ENCODE measurements at regions not wholly inside any gene's neighbourhood (a gene's known extent, or its start where the extent isn't known, plus 50 kb on each side); places are given as distances from the start of the nearest gene placed in this dataset.

GRCh38 chr12:91384366-91384765, 201.7 kb upstream of the DCN start:
- CTCF ChIA-PET = no interaction called here
- no peaks in the 10 kb centered on the region for H3F3A ChIP-seq (ENCODE audit: insufficient read depth, low read depth)
- intact Hi-C loops (cut with micrococcal nuclease; ENCODE audit: unreplicated experiment) = loop anchor here (5.0 to 10.0 kb wide), 2 partner anchors 193 to 390 kb away; no protein-coding TSS in a partner anchor
- H2AFZ ChIP-seq = no peak overlapping the region
- H3K27ac ChIP-seq = no peak overlapping the region
- TF ChIP-seq EZH2 (IDR thresholded peaks at IDR 0.05; ENCODE audit: low read depth) = no peak
- TF ChIP-seq, protein P1, sequence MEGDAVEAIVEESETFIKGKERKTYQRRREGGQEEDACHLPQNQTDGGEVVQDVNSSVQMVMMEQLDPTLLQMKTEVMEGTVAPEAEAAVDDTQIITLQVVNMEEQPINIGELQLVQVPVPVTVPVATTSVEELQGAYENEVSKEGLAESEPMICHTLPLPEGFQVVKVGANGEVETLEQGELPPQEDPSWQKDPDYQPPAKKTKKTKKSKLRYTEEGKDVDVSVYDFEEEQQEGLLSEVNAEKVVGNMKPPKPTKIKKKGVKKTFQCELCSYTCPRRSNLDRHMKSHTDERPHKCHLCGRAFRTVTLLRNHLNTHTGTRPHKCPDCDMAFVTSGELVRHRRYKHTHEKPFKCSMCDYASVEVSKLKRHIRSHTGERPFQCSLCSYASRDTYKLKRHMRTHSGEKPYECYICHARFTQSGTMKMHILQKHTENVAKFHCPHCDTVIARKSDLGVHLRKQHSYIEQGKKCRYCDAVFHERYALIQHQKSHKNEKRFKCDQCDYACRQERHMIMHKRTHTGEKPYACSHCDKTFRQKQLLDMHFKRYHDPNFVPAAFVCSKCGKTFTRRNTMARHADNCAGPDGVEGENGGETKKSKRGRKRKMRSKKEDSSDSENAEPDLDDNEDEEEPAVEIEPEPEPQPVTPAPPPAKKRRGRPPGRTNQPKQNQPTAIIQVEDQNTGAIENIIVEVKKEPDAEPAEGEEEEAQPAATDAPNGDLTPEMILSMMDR (conservative IDR thresholded peaks at IDR 0.05) = no peak
- H3K9me3 ChIP-seq (ENCODE audit: insufficient read depth, low read depth) = no peaks in the 10 kb centered on the region
- peaks cover 21% of the 10 kb centered on the region for H3K4me1 ChIP-seq (replicated peaks; ENCODE audit: insufficient read depth)
- no peaks in the 10 kb centered on the region for H3K79me2 ChIP-seq (ENCODE audit: low read depth)
- no peak overlapping the region for H3K4me3 ChIP-seq
- POLR2A ChIA-PET (ENCODE audit: unreplicated experiment) = interaction anchor here (0.7 kb wide), 1 partner anchor 986 kb away, joined by 3 read pairs; no protein-coding TSS in a partner anchor
- H4K20me1 ChIP-seq (ENCODE audit: insufficient read depth) = no peaks in the 10 kb centered on the region
- peak in 1 of 2 experiments; percentile 40 for DNase-seq
- no peak overlapping the region for H3K4me2 ChIP-seq
- no peaks in the 10 kb centered on the region for H3K9me2 ChIP-seq (ENCODE audit: insufficient read depth)
- no peaks in the 10 kb centered on the region for H3K36me3 ChIP-seq (ENCODE audit: low read depth)
- no TSS peak for BruUV-seq (replicated peaks)
- no peaks in the 10 kb centered on the region for H3K27me3 ChIP-seq (ENCODE audit: insufficient read depth, low read depth)

DNA sequence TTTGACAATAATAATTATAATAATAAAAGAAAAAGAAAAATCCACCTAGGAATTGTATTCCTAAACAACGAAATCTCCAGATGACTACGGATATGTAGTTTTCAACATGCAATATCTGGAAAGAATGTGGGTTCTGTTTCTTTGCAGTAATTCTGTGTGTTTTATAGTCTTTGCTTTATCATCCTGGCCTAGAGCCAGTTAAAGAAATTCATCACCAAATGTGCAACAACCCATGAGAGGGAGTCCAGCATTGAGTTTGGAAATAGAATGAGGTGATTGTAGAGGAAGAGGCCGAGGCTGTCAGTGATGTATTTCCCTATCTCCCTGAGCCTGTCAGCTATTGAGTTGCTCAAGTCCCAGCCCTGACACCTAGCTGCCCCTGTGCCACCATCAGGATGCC, 200.5 kb upstream of the DCN start:
- no peak overlapping the region for H3K27ac ChIP-seq
- DNase-seq = no peak
- no peaks in the 10 kb centered on the region for H3F3A ChIP-seq (ENCODE audit: insufficient read depth, low read depth)
- CTCF ChIA-PET = no interaction called here
- POLR2A ChIA-PET (ENCODE audit: unreplicated experiment) = no interaction called here
- no peaks in the 10 kb centered on the region for H3K79me2 ChIP-seq (ENCODE audit: low read depth)
- intact Hi-C loops (cut with micrococcal nuclease; ENCODE audit: unreplicated experiment) = loop anchor here (2.0 to 10.0 kb wide), 3 partner anchors 194 to 762 kb away; partner anchors contain the start of gene BTG1
- BruUV-seq (replicated peaks) = no TSS peak
- H3K4me3 ChIP-seq = no peak overlapping the region
- H3K27me3 ChIP-seq (ENCODE audit: insufficient read depth, low read depth) = no peaks in the 10 kb centered on the region
- H3K4me2 ChIP-seq = no peak overlapping the region
- no peaks in the 10 kb centered on the region for H3K9me3 ChIP-seq (ENCODE audit: insufficient read depth, low read depth)
- peaks cover 9% of the 10 kb centered on the region for H3K4me1 ChIP-seq (replicated peaks; ENCODE audit: insufficient read depth)
- no peaks in the 10 kb centered on the region for H3K36me3 ChIP-seq (ENCODE audit: low read depth)
- no peak overlapping the region for H2AFZ ChIP-seq
- no peaks in the 10 kb centered on the region for H3K9me2 ChIP-seq (ENCODE audit: insufficient read depth)
- no peaks in the 10 kb centered on the region for H4K20me1 ChIP-seq (ENCODE audit: insufficient read depth)
- TF ChIP-seq, protein P1 (conservative IDR thresholded peaks at IDR 0.05) = no peak
- TF ChIP-seq EZH2 (IDR thresholded peaks at IDR 0.05; ENCODE audit: low read depth) = no peak

DNA sequence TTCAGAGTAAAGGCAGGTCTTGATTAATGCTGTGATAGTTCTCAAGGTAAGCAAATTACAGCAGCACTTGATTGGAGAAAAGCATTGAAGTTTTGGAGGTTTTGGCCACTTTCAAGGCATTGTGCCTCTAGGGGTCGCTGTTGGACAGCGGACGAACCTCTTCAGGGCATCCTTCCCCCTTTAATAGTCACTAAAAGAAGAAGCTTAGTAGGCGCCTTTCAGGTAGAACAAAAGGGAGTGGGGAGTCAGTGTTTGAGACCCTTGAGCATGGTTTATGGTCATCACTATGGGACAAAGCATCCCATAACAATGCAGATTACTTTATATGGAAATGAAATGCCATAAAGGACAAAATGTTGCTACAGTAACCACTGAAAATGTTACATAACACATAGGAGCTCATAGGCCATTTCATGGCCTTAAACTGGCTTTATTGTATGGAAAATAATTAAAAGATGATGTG, 199.5 kb upstream of the DCN start:
- Histone ChIP-seq H2AFZ (no peak overlapping the region), H3K4me1 (replicated peaks; ENCODE audit: insufficient read depth) (peaks cover 9% of the 10 kb centered on the region), H4K20me1 (ENCODE audit: insufficient read depth) (no peaks in the 10 kb centered on the region), H3K9me2 (ENCODE audit: insufficient read depth) (no peaks in the 10 kb centered on the region), H3K9me3 (ENCODE audit: insufficient read depth, low read depth) (no peaks in the 10 kb centered on the region), H3K4me2 (peak overlapping the region; percentile 41; the same call in 1 of the 2 replicates), H3K4me3 (no peak overlapping the region), H3K79me2 (ENCODE audit: low read depth) (no peaks in the 10 kb centered on the region), H3F3A (ENCODE audit: insufficient read depth, low read depth) (no peaks in the 10 kb centered on the region), H3K36me3 (ENCODE audit: low read depth) (no peaks in the 10 kb centered on the region), H3K27me3 (ENCODE audit: insufficient read depth, low read depth) (no peaks in the 10 kb centered on the region), H3K27ac (no peak overlapping the region)
- DNase-seq = peak; percentile 51 to 67
- no peak for TF ChIP-seq EZH2 (IDR thresholded peaks at IDR 0.05; ENCODE audit: low read depth)
- TF ChIP-seq, protein P1 (conservative IDR thresholded peaks at IDR 0.05) = peak; percentile 96
- intact Hi-C loops (cut with micrococcal nuclease; ENCODE audit: unreplicated experiment) = loop anchor here (1.0 to 10.0 kb wide), 5 partner anchors 195 to 1268 kb away; partner anchors contain the start of gene BTG1
- ChIA-PET CTCF (no interaction called here), POLR2A (ENCODE audit: unreplicated experiment) (interaction anchor here (0.7 kb wide), 1 partner anchor 113 kb away, joined by 3 read pairs; no protein-coding TSS in a partner anchor)
- BruUV-seq (replicated peaks) = no TSS peak

All from PC-9 (cell line).